SK-N-SH (cell line): ENCODE measurements at regions not wholly inside any gene's neighbourhood (a gene's known extent, or its start where the extent isn't known, plus 50 kb on each side); places are given as distances from the start of the nearest gene placed in this dataset.

ENCODE experiments used
- CTCF ChIA-PET: fragments of 300-600, 350-600 bp; formaldehyde crosslinking; extraction: SDS; loops from one replicate; lab custom pipeline; 2021; lab: Yijun Ruan, JAX
- POLR2A ChIA-PET: fragments of 350-600 bp; sonication (Branson Sonifier 250); formaldehyde crosslinking; extraction: SDS; loops from one replicate; lab custom pipeline; 2020; ENCODE audit warnings: antibody characterized with exemption, inconsistent platforms; lab: Yijun Ruan, JAX
- DNase-seq: peaks from one replicate; pipeline ENCODE4 v3.0.0; 2012
- H2AFZ ChIP-seq: fragments of 200-600 bp; sonication (generic); 2 replicates; pipeline ENCODE4 v1.8.1; 2016; ENCODE audit warnings: antibody characterized with exemption, mild to moderate bottlenecking, low read depth
- H3F3A ChIP-seq: fragments of 200-600 bp; sonication (generic); replicated peaks from 2 replicates; pipeline ENCODE3; 2016; ENCODE audit warnings: antibody characterized with exemption, mild to moderate bottlenecking; ENCODE audit not compliant: insufficient read depth
- H3K27ac ChIP-seq, 2 experiments: fragments of 200-500 bp in 1 of 2; fragments of 200-600 bp in 1 of 2; sonication (Bioruptor generic) in 1 of 2; sonication (generic), shearing (Covaris generic) in 1 of 2; 2 replicates each; pipeline versions ENCODE4 v1.5.1 to v1.6.1; 2014 to 2016; ENCODE audit warnings: low read depth in 2 of 2, inconsistent platforms in 1 of 2, low read length in 1 of 2, mild to moderate bottlenecking in 1 of 2, mixed read lengths in 1 of 2
- H3K27me3 ChIP-seq: fragments of 200-600 bp; sonication (generic), shearing (Covaris generic); 2 replicates; pipeline ENCODE4 v1.6.1; 2016; ENCODE audit warnings: mixed run types; ENCODE audit not compliant: insufficient read depth
- H3K36me3 ChIP-seq, 2 experiments: fragments of 200-500 bp in 1 of 2; fragments of 200-600 bp in 1 of 2; sonication (Bioruptor generic) in 1 of 2; sonication (generic) in 1 of 2; replicated peaks in 1 of 2; 2 replicates each; pipeline versions ENCODE3 to v1.5.1; 2014 to 2016; ENCODE audit warnings: low read length in 1 of 2, mild to moderate bottlenecking in 1 of 2; ENCODE audit not compliant: insufficient read depth in 2 of 2, control insufficient read depth in 1 of 2
- H3K4me1 ChIP-seq, 2 experiments: fragments of 200-500 bp in 1 of 2; fragments of 200-600 bp in 1 of 2; sonication (Bioruptor generic) in 1 of 2; sonication (generic), shearing (Covaris generic) in 1 of 2; 2 replicates each; pipeline versions ENCODE4 v1.5.1 to v1.6.1; 2014 to 2016; ENCODE audit warnings: low read depth in 1 of 2, low read length in 1 of 2, mixed run types in 1 of 2; ENCODE audit not compliant: insufficient read depth in 2 of 2, control insufficient read depth in 1 of 2
- H3K4me2 ChIP-seq: fragments of 200-600 bp; sonication (generic), shearing (Covaris generic); 2 replicates; pipeline ENCODE4 v1.6.1; 2017; ENCODE audit warnings: mixed run types
- H3K4me3 ChIP-seq, 2 experiments: fragments of 200-500 bp in 1 of 2; fragments of 200-600 bp in 1 of 2; sonication (Bioruptor generic) in 1 of 2; sonication (generic), shearing (Covaris generic) in 1 of 2; 2 replicates each; pipeline versions ENCODE4 v1.5.1 to v1.8.1; 2014 to 2016; ENCODE audit warnings: low read depth in 2 of 2, inconsistent platforms in 1 of 2, low read length in 1 of 2, mild to moderate bottlenecking in 1 of 2, mixed read lengths in 1 of 2, moderate library complexity in 1 of 2
- H3K79me2 ChIP-seq: fragments of 200-600 bp; sonication (generic); 2 replicates; pipeline ENCODE4 v1.8.1; 2017; ENCODE audit warnings: mild to moderate bottlenecking; ENCODE audit not compliant: insufficient read depth
- H3K9ac ChIP-seq: fragments of 200-600 bp; sonication (generic); 2 replicates; pipeline ENCODE4 v1.6.1; 2017; ENCODE audit warnings: mixed run types
- H3K9me2 ChIP-seq: fragments of 200-600 bp; sonication (generic); 2 replicates; pipeline ENCODE4 v1.6.1; 2017; ENCODE audit warnings: mixed run types
- H3K9me3 ChIP-seq: fragments of 200-600 bp; sonication (generic); 2 replicates; pipeline ENCODE4 v1.6.1; 2017; ENCODE audit warnings: mixed run types, mild to moderate bottlenecking, moderate library complexity
- H4K20me1 ChIP-seq: fragments of 200-600 bp; sonication (generic); 2 replicates; pipeline ENCODE4 v1.6.1; 2017; ENCODE audit warnings: mild to moderate bottlenecking, mixed run types; ENCODE audit not compliant: insufficient read depth
- FOSL2 ChIP-seq: IDR thresholded peaks from 2 replicates; pipeline ENCODE4 v1.4.0; 2012; ENCODE audit warnings: low read depth, mild to moderate bottlenecking, moderate library complexity, borderline replicate concordance
- FOXJ3 ChIP-seq: sonication (generic); formaldehyde crosslinking; IDR thresholded peaks from 2 replicates; pipeline ENCODE4 v1.5.1; 2020; ENCODE audit warnings: mild to moderate bottlenecking, missing genetic modification reagents
- GATA2 ChIP-seq: sonication (generic); formaldehyde crosslinking; IDR thresholded peaks from 2 replicates; pipeline ENCODE4 v1.5.0; 2020; ENCODE audit warnings: mild to moderate bottlenecking, missing genetic modification reagents
- MEF2A ChIP-seq: IDR thresholded peaks from 2 replicates; pipeline ENCODE4 v1.4.0; 2012; ENCODE audit warnings: low read depth, borderline replicate concordance
- MXI1 ChIP-seq: IDR thresholded peaks from 2 replicates; pipeline ENCODE4 v1.6.1; 2012; ENCODE audit warnings: mild to moderate bottlenecking, low read depth, low read length, improper control_type of control experiment
- POLR2AphosphoS5 ChIP-seq: IDR thresholded peaks from 2 replicates; pipeline ENCODE4 v1.6.1; 2012; ENCODE audit warnings: low read depth, low read length
- RXRA ChIP-seq: IDR thresholded peaks from 2 replicates; pipeline ENCODE4 v1.4.0; 2012; ENCODE audit warnings: low read depth, mild to moderate bottlenecking, borderline replicate concordance
- SIN3A ChIP-seq: IDR thresholded peaks from 2 replicates; pipeline ENCODE4 v1.6.1; 2012; ENCODE audit warnings: low read depth, mild to moderate bottlenecking, low read length, moderate library complexity, borderline replicate concordance
- TEAD4 ChIP-seq: IDR thresholded peaks from 2 replicates; pipeline ENCODE4 v1.4.0; 2012; ENCODE audit warnings: mild to moderate bottlenecking, borderline replicate concordance; ENCODE audit not compliant: insufficient read depth
- YY1 ChIP-seq: IDR thresholded peaks from 2 replicates; pipeline ENCODE4 v1.4.0; 2012; ENCODE audit warnings: low read depth, mild to moderate bottlenecking
- WGBS: methylation state at CpG from one replicate; pipeline ENCODE4 v1.1.6; 2017; ENCODE audit warnings: low lambda C conversion rate; 5-methylcytosine and 5-hydroxymethylcytosine counted together
- TF ChIP-seq, protein P1 (sequence below): fragments of 150-350 bp; IDR thresholded peaks from 2 replicates; pipeline ENCODE4 v1.6.1; 2017; ENCODE audit warnings: antibody characterized with exemption, low read length, low read depth, borderline replicate concordance
- TF ChIP-seq, protein P2 (sequence below): fragments of 200-600 bp; sonication (generic); IDR thresholded peaks from 2 replicates; pipeline ENCODE4 v1.6.1; 2017; ENCODE audit warnings: antibody characterized with exemption, mild to moderate bottlenecking, moderate library complexity
- TF ChIP-seq, protein P3 (sequence below): IDR thresholded peaks from 2 replicates; pipeline ENCODE4; 2012
- TF ChIP-seq, protein P4 (sequence below): IDR thresholded peaks from 2 replicates; pipeline ENCODE4 v1.4.0; 2012; ENCODE audit warnings: low read depth

DNA sequence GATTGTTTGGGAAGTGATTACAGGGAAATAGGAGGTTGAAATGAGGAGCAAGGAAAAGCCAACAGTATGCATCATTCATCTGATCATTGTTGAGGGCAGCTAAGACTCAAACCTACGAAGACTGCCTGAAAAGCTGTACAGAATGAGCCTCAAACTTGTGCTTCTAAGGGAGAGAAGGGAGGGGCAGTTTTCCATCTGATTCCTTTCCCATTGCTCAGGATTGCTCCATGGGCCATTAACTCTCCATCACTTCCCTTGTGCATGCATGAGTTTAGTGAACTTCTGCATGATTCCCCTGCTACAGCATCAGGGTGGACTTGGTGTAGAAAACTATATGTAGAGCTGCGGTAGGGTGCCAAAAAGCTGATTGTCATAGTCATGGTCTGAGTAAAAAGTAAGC lies 742.7 kb upstream of the SLC35B3 start:
- Histone ChIP-seq H3K27ac (no peak overlapping the region), H3K36me3 (no peaks in the 10 kb centered on the region), H3K9ac (no peak overlapping the region), H3K4me1 (no peaks in the 10 kb centered on the region), H4K20me1 (no peaks in the 10 kb centered on the region), H2AFZ (no peak overlapping the region), H3K9me3 (no peaks in the 10 kb centered on the region), H3K4me3 (no peak overlapping the region), H3K27me3 (no peaks in the 10 kb centered on the region), H3K9me2 (no peaks in the 10 kb centered on the region), H3K79me2 (no peaks in the 10 kb centered on the region), H3K4me2 (no peak overlapping the region), H3F3A (no peaks in the 10 kb centered on the region)
- TF ChIP-seq FOSL2, result no peak
- TF ChIP-seq POLR2AphosphoS5, result no peak
- TF ChIP-seq RXRA, result no peak
- TF ChIP-seq, protein P1, sequence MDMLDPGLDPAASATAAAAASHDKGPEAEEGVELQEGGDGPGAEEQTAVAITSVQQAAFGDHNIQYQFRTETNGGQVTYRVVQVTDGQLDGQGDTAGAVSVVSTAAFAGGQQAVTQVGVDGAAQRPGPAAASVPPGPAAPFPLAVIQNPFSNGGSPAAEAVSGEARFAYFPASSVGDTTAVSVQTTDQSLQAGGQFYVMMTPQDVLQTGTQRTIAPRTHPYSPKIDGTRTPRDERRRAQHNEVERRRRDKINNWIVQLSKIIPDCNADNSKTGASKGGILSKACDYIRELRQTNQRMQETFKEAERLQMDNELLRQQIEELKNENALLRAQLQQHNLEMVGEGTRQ, result no peak
- no peak for TF ChIP-seq MEF2A
- TF ChIP-seq, protein P2, sequence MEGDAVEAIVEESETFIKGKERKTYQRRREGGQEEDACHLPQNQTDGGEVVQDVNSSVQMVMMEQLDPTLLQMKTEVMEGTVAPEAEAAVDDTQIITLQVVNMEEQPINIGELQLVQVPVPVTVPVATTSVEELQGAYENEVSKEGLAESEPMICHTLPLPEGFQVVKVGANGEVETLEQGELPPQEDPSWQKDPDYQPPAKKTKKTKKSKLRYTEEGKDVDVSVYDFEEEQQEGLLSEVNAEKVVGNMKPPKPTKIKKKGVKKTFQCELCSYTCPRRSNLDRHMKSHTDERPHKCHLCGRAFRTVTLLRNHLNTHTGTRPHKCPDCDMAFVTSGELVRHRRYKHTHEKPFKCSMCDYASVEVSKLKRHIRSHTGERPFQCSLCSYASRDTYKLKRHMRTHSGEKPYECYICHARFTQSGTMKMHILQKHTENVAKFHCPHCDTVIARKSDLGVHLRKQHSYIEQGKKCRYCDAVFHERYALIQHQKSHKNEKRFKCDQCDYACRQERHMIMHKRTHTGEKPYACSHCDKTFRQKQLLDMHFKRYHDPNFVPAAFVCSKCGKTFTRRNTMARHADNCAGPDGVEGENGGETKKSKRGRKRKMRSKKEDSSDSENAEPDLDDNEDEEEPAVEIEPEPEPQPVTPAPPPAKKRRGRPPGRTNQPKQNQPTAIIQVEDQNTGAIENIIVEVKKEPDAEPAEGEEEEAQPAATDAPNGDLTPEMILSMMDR, result no peak
- no peak for TF ChIP-seq MXI1
- no peak for TF ChIP-seq FOXJ3 (CRISPR knock-in tag)
- TF ChIP-seq, protein P3, sequence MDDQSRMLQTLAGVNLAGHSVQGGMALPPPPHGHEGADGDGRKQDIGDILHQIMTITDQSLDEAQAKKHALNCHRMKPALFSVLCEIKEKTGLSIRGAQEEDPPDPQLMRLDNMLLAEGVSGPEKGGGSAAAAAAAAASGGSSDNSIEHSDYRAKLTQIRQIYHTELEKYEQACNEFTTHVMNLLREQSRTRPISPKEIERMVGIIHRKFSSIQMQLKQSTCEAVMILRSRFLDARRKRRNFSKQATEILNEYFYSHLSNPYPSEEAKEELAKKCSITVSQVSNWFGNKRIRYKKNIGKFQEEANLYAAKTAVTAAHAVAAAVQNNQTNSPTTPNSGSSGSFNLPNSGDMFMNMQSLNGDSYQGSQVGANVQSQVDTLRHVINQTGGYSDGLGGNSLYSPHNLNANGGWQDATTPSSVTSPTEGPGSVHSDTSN, result no peak
- no peak for TF ChIP-seq GATA2 (CRISPR knock-in tag)
- no peak for TF ChIP-seq SIN3A
- no peak for DNase-seq
- CTCF ChIA-PET, result no interaction called here
- POLR2A ChIA-PET, result no interaction called here
- WGBS, result 8% methylated on average over 2 of the region's 2 CpGs

DNA sequence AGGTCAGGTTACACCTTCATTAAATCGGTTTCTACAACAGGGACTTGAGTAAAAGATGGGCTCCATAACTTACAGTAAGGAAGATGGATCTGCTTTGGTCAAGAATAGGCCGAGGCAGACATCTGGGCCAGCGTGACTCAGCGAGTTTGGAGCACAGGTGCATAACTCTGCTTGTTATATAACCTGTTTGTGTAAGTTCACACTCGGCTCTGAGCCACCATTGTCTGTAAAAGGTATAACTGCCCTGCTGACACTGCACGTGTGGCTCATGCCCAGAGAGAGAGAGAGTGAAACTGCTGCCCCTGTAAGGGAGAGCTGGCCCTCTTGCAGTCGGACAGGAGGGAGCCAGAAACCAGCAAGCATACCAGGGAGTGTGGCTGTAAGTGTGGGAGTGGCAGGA lies 737.9 kb upstream of the SLC35B3 start:
- H3K9me2 ChIP-seq, result no peaks in the 10 kb centered on the region
- no peaks in the 10 kb centered on the region for H3K9me3 ChIP-seq
- ChIA-PET POLR2A (no interaction called here), CTCF (no interaction called here)
- no peaks in the 10 kb centered on the region for H3K4me1 ChIP-seq
- no peak overlapping the region for H3K4me2 ChIP-seq
- no peaks in the 10 kb centered on the region for H3K27me3 ChIP-seq
- no peaks in the 10 kb centered on the region for H3K79me2 ChIP-seq
- TF ChIP-seq YY1 (no peak), FOXJ3 (CRISPR knock-in tag) (no peak), TEAD4 (no peak)
- TF ChIP-seq, protein P4, sequence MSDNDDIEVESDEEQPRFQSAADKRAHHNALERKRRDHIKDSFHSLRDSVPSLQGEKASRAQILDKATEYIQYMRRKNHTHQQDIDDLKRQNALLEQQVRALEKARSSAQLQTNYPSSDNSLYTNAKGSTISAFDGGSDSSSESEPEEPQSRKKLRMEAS, result no peak
- no peak overlapping the region for H3K9ac ChIP-seq
- DNase-seq, result no peak
- H3K27ac ChIP-seq, result no peak overlapping the region
- H3K4me3 ChIP-seq, result no peak overlapping the region
- H4K20me1 ChIP-seq, result no peaks in the 10 kb centered on the region
- no peaks in the 10 kb centered on the region for H3K36me3 ChIP-seq
- H3F3A ChIP-seq, result no peaks in the 10 kb centered on the region
- 0% methylated on average over 4 of the region's 7 CpGs for WGBS
- no peak overlapping the region for H2AFZ ChIP-seq
